GM12872 (cell line): ENCODE measurements at regions not wholly inside any gene's neighbourhood (a gene's known extent, or its start where the extent isn't known, plus 50 kb on each side); places are given as distances from the start of the nearest gene placed in this dataset.

Experiments used
- TF ChIP-seq, protein P1 (sequence below): IDR thresholded peaks from 3 replicates; pipeline ENCODE4 v1.5.1; 2011; ENCODE audit warnings: low read depth, mild to moderate bottlenecking, low read length, moderate library complexity; ENCODE audit not compliant: insufficient read depth

DNA sequence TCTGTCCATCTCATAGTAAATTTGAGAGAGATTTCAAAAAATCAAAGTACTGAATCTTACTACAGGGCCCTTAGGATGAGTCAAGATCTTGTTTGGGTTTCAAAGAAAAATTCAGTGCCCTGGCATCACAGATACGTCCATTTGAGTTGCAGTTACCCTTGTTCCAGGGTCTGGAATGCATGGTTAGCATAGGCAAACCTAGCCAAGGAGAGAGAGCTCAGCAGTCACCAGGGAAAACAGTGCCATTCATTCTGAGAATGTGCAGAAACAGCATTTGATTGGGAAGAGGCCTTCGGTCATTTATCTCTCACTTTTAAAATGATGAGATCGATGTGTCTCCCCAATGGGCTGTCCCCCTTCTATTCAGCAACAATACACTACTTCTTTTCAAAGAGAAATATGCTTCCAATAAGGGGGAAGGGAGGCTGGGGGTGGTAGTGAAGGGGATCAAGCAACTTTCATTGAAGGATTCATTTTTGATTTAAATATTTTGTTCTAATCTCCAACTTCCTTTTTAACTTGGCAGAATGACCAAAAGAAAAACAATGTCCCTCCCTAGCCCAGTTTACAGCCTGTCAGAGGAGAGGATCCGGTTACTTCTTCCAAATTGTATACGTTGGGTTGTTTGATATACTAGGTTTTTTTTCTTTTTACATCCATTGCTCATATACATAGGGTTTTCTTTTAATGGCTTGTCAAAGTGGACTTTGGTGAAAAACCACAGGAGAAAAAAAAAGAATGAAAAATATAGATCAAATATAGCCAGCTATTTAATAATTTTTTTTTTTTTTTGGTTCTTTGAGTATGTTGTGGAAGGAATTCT, 491.1 kb downstream of the CCDC171 start:
- TF ChIP-seq, protein P1, sequence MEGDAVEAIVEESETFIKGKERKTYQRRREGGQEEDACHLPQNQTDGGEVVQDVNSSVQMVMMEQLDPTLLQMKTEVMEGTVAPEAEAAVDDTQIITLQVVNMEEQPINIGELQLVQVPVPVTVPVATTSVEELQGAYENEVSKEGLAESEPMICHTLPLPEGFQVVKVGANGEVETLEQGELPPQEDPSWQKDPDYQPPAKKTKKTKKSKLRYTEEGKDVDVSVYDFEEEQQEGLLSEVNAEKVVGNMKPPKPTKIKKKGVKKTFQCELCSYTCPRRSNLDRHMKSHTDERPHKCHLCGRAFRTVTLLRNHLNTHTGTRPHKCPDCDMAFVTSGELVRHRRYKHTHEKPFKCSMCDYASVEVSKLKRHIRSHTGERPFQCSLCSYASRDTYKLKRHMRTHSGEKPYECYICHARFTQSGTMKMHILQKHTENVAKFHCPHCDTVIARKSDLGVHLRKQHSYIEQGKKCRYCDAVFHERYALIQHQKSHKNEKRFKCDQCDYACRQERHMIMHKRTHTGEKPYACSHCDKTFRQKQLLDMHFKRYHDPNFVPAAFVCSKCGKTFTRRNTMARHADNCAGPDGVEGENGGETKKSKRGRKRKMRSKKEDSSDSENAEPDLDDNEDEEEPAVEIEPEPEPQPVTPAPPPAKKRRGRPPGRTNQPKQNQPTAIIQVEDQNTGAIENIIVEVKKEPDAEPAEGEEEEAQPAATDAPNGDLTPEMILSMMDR, result no peak

DNA sequence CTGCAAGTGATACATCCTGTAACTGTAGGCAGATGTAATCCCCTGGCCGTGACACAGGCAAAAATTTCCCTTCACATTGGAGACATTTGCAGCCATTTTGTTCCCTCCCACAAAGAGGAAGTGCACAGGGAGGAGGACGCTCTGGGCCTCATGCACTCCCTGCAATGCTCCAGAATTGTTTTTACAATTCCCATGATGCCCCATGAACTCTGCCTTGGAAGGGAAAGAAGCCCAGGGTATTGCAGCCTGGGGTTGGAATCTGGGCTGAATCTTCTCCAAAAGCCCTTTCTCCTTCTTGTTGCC, 491.7 kb downstream of the CCDC171 start:
- TF ChIP-seq, protein P1, result no peak

DNA sequence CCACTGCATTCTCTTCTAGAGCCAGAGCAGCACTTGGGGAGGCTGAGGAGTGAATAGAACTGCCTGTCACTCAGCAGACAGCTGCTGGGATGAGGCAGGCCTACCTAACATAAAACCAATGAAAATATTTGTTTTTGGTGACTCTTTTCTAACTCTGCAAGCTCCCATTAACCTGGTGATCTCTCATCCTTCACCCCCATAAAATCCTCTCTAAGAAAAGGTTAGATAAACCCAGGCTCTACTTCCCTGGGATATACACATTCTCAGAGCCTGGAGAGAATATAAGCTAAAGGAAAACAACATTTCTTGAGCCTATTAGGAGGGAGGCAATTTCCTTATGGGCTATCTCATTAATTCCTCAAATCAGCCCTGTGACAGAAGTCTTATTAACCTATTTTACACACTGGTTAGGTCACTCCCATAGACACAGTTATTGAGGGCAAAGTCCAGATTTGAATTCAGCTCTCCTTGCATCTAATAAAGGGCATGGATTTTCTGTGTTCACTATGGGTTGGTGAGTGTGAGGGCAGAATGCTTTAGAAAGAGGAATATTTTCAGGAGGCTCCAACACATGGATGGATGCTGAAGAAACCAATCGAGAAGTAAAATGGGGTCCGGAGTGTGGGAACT, 492.9 kb downstream of the CCDC171 start:
- TF ChIP-seq, protein P1, result no peak

GRCh38 chr9:16046713-16047112, 493.9 kb downstream of the CCDC171 start:
- TF ChIP-seq, protein P1, result no peak

- TF ChIP-seq, protein P1, result no peak
These were observed 495.3 kb downstream of the CCDC171 start for GRCh38 chr9:16048129-16048528.

DNA sequence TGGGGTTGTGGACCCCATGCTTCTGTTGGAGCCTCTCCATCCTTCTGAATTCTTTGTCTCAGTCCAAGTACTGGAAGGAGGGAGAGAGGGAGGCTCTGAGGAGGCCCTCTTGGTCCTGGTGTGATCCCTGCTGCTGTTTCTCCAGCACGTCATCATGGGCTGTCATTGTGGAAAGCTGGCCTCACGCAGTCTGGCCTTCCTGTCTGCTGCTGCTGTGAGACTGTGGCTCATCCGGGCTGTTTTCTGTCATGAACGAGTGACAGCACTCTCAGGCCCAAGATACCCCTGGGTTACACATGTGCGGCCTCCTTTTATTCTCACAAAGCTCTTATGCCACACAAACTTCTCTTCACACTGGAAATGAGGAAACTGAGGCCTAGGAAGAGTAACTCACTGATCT, 499.3 kb downstream of the CCDC171 start:
- TF ChIP-seq, protein P1, result no peak

GRCh38 chr9:16052757-16053530, 500.1 kb downstream of the CCDC171 start:
- TF ChIP-seq, protein P1, result no peak
